Activated CD4-positive, alpha-beta memory T cell treated with anti-CD3 and anti-CD28 coated beads, Interleukin-2, amount 10 ng/mL, durations not matched to agents 7 days and 5 days (primary cell): ENCODE measurements at regions not wholly inside any gene's neighbourhood (a gene's known extent, or its start where the extent isn't known, plus 50 kb on each side); places are given as distances from the start of the nearest gene placed in this dataset.

Source experiments
- CTCF ChIA-PET: fragments of 350-600 bp; sonication (Branson Sonifier 250); formaldehyde crosslinking; loops from one replicate; lab custom pipeline; 2021; ENCODE audit warnings: antibody characterized with exemption, inconsistent platforms; lab: Charles Lee
- POLR2A ChIA-PET: fragments of 350-600 bp; sonication (Branson Sonifier 250); formaldehyde crosslinking; loops from one replicate; lab custom pipeline; 2021; ENCODE audit warnings: antibody characterized with exemption; lab: Charles Lee
- DNase-seq: peaks from one replicate; pipeline ENCODE4 v3.0.0-alpha.2; 2020
- H3K27ac Mint-ChIP-seq: one replicate; pipeline ENCODE4 v1.8.0; 2021; ENCODE audit warnings: mild to moderate bottlenecking, mixed read lengths
- H3K27me3 Mint-ChIP-seq: one replicate; pipeline ENCODE4 v1.8.0; 2021; ENCODE audit warnings: mixed read lengths
- H3K36me3 Mint-ChIP-seq: one replicate; pipeline ENCODE4 v1.8.0; 2021; ENCODE audit warnings: low read depth, mixed read lengths
- H3K4me1 Mint-ChIP-seq: one replicate; pipeline ENCODE4 v1.8.0; 2021; ENCODE audit warnings: mixed read lengths
- H3K4me3 Mint-ChIP-seq: one replicate; pipeline ENCODE4 v1.8.0; 2021; ENCODE audit warnings: mild to moderate bottlenecking, mixed read lengths
- H3K9me3 Mint-ChIP-seq: one replicate; pipeline ENCODE4 v1.8.0; 2021; ENCODE audit warnings: mixed read lengths

DNA sequence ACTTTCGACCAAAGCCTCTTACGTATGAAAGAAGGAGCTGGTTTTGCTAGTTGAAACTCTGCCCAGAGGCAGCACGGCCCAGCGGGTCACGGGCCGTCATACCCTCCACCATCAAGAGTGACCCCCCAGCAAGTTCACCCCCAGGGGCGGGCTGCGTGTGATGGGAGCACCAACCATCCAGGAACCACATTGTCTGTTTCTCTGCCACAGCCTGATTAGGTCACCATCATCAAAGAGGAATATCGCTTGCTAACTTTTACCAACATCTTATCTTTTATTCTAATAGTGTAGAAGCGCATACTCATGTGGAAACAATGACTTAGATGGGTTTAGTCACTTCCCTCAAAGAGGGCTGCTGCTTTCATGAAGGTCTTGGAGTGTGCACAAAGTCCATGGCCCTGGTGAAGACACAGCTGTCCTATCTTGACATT, 116.6 kb upstream of the SMIM21 start:
- no peak overlapping the region for H3K27ac Mint-ChIP-seq
- CTCF ChIA-PET: no interaction called here
- H3K36me3 Mint-ChIP-seq: no peaks in the 10 kb centered on the region

DNA sequence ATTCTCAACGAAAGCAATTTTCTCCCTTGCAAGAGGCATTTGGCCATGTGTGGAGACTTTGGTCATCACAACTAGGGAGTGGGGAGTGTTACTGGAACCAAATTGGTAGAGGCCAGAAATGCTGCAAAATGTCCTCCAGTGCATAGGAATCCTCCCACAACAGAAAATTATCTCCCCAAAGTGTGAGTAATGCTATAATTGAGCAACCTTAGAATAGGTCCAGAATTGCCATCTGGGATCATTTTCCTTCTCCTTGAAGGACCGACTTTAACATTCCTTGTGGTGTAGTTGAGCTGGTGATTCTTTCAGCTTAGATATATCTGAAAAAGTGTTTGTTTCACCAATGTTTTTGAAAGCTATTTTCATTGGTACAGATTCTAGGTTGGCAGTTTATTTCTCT, 111.2 kb upstream of the SMIM21 start:
- ChIA-PET POLR2A (no interaction called here), CTCF (no interaction called here)
- H3K4me1 Mint-ChIP-seq: no peaks in the 10 kb centered on the region

More for the DNA sequence above, 116.6 kb upstream of the SMIM21 start:
- H3K27me3 Mint-ChIP-seq: peaks cover 6% of the 10 kb centered on the region
- peaks cover 1% of the 10 kb centered on the region for H3K4me1 Mint-ChIP-seq
- no peak overlapping the region for H3K4me3 Mint-ChIP-seq
- H3K9me3 Mint-ChIP-seq: no peaks in the 10 kb centered on the region
- POLR2A ChIA-PET: no interaction called here
- DNase-seq: no peak

GRCh38 chr18:75533950-75534349, 106.4 kb upstream of the SMIM21 start:
- H3K4me1 Mint-ChIP-seq: no peaks in the 10 kb centered on the region

More for the DNA sequence above, 111.2 kb upstream of the SMIM21 start:
- no peak for DNase-seq
- Mint-ChIP-seq H3K4me3 (no peak overlapping the region), H3K27me3 (peaks cover 10% of the 10 kb centered on the region), H3K27ac (no peak overlapping the region), H3K9me3 (no peaks in the 10 kb centered on the region), H3K36me3 (no peaks in the 10 kb centered on the region)

DNA sequence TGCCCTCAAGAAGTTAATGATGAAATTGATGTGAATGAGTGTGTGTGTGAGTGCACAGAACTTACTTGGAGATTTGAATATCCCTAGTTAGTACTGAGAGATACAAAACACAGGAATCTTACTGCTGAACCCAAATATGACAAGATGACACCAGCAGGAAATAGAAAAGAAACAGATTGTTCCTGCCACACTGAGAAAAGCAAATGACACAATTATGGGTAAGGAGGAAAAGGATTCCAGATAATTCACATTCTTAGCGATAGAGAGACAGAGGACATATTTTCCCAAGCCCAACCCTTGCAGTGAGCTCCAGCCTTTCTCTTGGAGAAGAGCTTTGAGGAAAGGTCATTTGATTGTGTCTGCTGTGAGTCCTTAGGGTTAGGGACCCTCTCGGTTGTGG, 105.7 kb upstream of the SMIM21 start:
- ChIA-PET CTCF (no interaction called here), POLR2A (no interaction called here)
- Mint-ChIP-seq H3K27ac (no peak overlapping the region), H3K4me1 (no peaks in the 10 kb centered on the region), H3K27me3 (peaks cover 3% of the 10 kb centered on the region), H3K4me3 (no peak overlapping the region), H3K9me3 (no peaks in the 10 kb centered on the region), H3K36me3 (no peaks in the 10 kb centered on the region)
- DNase-seq: no peak

More at GRCh38 chr18:75533950-75534349, 106.4 kb upstream of the SMIM21 start:
- no peak overlapping the region for H3K4me3 Mint-ChIP-seq
- ChIA-PET POLR2A (no interaction called here), CTCF (no interaction called here)
- no peaks in the 10 kb centered on the region for H3K36me3 Mint-ChIP-seq
- no peaks in the 10 kb centered on the region for H3K9me3 Mint-ChIP-seq
- DNase-seq: no peak
- peaks cover 3% of the 10 kb centered on the region for H3K27me3 Mint-ChIP-seq
- H3K27ac Mint-ChIP-seq: no peak overlapping the region

DNA sequence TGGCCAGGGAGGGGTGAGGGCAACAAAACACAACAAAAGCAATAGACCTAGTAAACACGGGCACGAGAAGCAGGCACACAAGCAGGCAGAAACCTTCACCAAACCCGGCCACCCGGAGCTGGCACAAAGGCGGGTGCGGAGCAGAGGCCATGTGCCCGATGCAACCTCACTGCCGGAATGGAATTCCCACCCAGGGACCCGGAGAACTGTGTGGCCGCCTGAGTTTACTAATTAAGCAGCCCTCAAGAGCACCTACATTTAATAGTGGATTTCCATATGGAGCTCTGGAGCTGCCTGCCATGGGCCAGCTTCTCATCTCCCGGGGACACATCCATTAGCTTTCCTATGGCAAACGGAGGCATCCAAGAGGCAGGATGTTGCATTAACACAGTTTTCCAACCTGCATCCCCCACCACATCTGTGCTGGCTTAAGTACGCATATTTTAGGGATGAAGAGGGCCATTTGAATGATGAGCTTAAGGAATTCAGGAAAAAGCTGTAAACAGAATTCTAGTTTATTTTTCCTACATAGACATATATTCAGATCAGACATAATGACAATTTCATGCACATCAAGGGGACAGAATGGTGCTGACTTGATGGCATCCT, 104.5 kb upstream of the SMIM21 start:
- ChIA-PET CTCF (no interaction called here), POLR2A (no interaction called here)
- no peaks in the 10 kb centered on the region for H3K36me3 Mint-ChIP-seq
- no peaks in the 10 kb centered on the region for H3K4me1 Mint-ChIP-seq
- no peak overlapping the region for H3K27ac Mint-ChIP-seq
- peaks cover 3% of the 10 kb centered on the region for H3K27me3 Mint-ChIP-seq
- H3K9me3 Mint-ChIP-seq: no peaks in the 10 kb centered on the region
- no peak for DNase-seq
- no peak overlapping the region for H3K4me3 Mint-ChIP-seq

DNA sequence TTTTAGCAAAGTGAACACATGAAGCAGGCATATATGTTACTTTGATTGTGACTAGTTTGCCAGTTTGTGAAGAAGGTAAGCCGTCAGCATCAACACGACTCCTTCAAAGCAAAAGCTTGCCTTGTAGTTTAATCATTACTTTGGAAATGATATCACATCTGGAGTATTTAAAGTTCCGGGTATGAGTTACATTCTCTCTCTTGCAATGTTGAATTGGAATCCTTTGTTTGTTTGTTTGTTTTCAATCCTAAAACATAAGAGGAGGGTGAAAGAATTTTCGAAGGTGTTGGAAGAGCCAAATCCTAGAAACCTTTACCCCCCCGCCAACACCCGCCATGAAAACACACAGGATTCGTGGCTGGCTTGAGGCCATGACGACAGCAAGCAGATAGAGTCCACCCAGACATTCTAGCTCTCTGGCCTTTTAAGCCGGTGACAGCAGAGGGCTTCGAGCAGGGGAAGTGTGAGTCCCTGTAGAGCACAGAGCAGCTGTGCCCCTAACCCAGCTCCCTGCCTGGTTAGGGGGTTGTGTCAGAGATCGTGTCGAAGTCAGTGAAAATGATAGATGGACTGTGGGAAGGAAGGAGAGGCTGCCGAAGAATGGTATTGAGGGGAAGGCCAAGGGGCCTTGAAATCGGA, 103.8 kb upstream of the SMIM21 start:
- Mint-ChIP-seq H3K27ac (no peak overlapping the region), H3K27me3 (no peaks in the 10 kb centered on the region), H3K9me3 (no peaks in the 10 kb centered on the region), H3K36me3 (no peaks in the 10 kb centered on the region), H3K4me3 (no peak overlapping the region), H3K4me1 (no peaks in the 10 kb centered on the region)
- ChIA-PET POLR2A (no interaction called here), CTCF (no interaction called here)
- DNase-seq: no peak

DNA sequence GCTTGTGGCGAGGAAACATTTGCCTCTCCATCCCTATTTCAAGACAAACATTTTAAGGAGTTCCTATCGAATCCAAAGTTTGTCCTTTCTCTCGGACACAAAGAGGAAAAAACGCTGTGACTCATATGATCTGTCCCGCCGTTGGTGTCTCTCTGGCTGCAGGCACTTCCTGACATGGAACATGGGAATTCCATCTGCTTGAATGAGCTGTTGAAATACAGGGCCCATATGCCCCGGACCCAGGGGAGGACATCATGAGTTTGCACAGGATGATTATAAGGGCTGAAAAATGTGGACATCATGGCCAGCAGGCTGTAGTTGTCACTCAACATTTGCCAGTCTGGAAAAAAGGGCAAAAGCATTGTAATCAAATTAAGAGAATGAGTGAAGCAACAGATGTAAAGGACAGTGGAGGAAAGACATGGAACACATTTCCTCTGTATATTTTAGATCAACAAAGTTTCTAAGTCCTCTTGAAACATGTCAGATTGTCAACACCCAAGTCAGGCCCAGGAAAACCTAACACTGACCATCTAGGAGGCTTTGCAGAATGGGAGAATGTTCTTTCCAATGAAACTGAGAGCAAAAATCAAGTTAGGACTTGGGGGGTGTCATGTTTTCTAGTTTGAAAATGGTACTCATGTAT, 103.2 kb upstream of the SMIM21 start:
- H3K27me3 Mint-ChIP-seq: no peaks in the 10 kb centered on the region
- H3K4me1 Mint-ChIP-seq: no peaks in the 10 kb centered on the region
- no peaks in the 10 kb centered on the region for H3K36me3 Mint-ChIP-seq
- DNase-seq: no peak
- H3K9me3 Mint-ChIP-seq: no peaks in the 10 kb centered on the region
- CTCF ChIA-PET: no interaction called here
- POLR2A ChIA-PET: no interaction called here
- H3K4me3 Mint-ChIP-seq: no peak overlapping the region
- H3K27ac Mint-ChIP-seq: no peak overlapping the region

- ChIA-PET POLR2A (no interaction called here), CTCF (no interaction called here)
- no peak overlapping the region for H3K4me3 Mint-ChIP-seq
- H3K9me3 Mint-ChIP-seq: no peaks in the 10 kb centered on the region
- no peak overlapping the region for H3K27ac Mint-ChIP-seq
- no peaks in the 10 kb centered on the region for H3K27me3 Mint-ChIP-seq
- H3K4me1 Mint-ChIP-seq: no peaks in the 10 kb centered on the region
- H3K36me3 Mint-ChIP-seq: no peaks in the 10 kb centered on the region
- DNase-seq: no peak
Measured at GRCh38 chr18:75530118-75530517, 102.6 kb upstream of the SMIM21 start.

DNA sequence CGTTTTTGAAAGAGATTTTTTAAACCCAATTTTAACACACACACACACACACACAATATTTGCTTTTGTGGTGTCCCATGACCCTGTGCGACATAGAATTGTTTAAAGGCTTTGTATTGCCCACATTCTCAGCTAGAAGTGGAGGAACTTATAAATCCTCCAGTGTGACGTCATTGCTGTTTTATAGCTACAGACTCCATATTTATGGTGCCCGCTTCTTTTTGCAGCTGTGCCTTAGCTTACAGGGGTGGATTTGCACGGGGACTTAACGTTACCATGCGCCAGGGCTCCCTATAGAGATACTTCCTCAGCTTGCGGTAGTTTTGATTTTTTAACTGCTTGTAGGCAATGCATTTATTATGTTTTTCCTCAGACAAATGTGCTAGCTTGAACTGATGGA, 101.9 kb upstream of the SMIM21 start:
- Mint-ChIP-seq H3K4me3 (no peak overlapping the region), H3K4me1 (no peaks in the 10 kb centered on the region), H3K36me3 (no peaks in the 10 kb centered on the region), H3K27ac (no peak overlapping the region), H3K9me3 (no peaks in the 10 kb centered on the region), H3K27me3 (no peaks in the 10 kb centered on the region)
- no peak for DNase-seq
- POLR2A ChIA-PET: no interaction called here
- CTCF ChIA-PET: no interaction called here

- H3K27me3 Mint-ChIP-seq: no peaks in the 10 kb centered on the region
- H3K4me3 Mint-ChIP-seq: no peak overlapping the region
- H3K9me3 Mint-ChIP-seq: no peaks in the 10 kb centered on the region
- no peak overlapping the region for H3K27ac Mint-ChIP-seq
- CTCF ChIA-PET: no interaction called here
- DNase-seq: no peak
- POLR2A ChIA-PET: no interaction called here
- no peaks in the 10 kb centered on the region for H3K4me1 Mint-ChIP-seq
- H3K36me3 Mint-ChIP-seq: no peaks in the 10 kb centered on the region
Measured at GRCh38 chr18:75527848-75528685, 100.6 kb upstream of the SMIM21 start.

- ChIA-PET CTCF (no interaction called here), POLR2A (no interaction called here)
- Mint-ChIP-seq H3K4me3 (no peak overlapping the region), H3K9me3 (no peaks in the 10 kb centered on the region), H3K36me3 (no peaks in the 10 kb centered on the region), H3K27me3 (no peaks in the 10 kb centered on the region), H3K4me1 (no peaks in the 10 kb centered on the region), H3K27ac (no peak overlapping the region)
- no peak for DNase-seq
Measured at GRCh38 chr18:75526038-75526437, 98.5 kb upstream of the SMIM21 start.

DNA sequence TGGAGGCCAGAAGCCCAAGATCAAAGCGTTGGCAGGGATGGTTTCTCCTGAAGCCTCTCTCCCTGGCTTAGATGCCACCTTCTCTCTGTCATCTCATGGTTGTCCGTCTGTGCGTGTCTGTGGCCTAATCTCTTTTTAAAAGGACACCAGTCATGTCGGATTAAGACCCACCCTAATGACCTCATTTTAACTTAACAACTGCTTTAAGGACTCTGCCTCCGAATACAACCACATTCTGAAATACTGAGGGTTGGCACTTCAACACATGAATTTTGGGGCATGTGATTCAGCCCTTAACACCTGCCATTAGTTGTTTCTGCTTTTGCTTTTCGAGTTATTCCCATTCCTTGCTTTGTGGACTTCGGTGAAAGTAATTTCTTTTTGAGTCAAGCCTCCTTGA, 97.8 kb upstream of the SMIM21 start:
- no peaks in the 10 kb centered on the region for H3K27me3 Mint-ChIP-seq
- no peaks in the 10 kb centered on the region for H3K4me1 Mint-ChIP-seq
- ChIA-PET CTCF (no interaction called here), POLR2A (no interaction called here)
- no peak overlapping the region for H3K27ac Mint-ChIP-seq
- H3K9me3 Mint-ChIP-seq: no peaks in the 10 kb centered on the region
- H3K36me3 Mint-ChIP-seq: no peaks in the 10 kb centered on the region
- H3K4me3 Mint-ChIP-seq: no peak overlapping the region
- DNase-seq: no peak

- Mint-ChIP-seq H3K27me3 (no peaks in the 10 kb centered on the region), H3K4me3 (no peak overlapping the region), H3K9me3 (no peaks in the 10 kb centered on the region), H3K36me3 (no peaks in the 10 kb centered on the region), H3K4me1 (no peaks in the 10 kb centered on the region), H3K27ac (no peak overlapping the region)
- CTCF ChIA-PET: no interaction called here
- POLR2A ChIA-PET: no interaction called here
- DNase-seq: no peak
Measured at GRCh38 chr18:75524841-75525240, 97.3 kb upstream of the SMIM21 start.
